ENCODE measurements at regions not wholly inside any gene's neighbourhood (a gene's known extent, or its start where the extent isn't known, plus 50 kb on each side); places are given as distances from the start of the nearest gene placed in this dataset.
A peak's percentile ranks its signal among the peaks of the same experiment; 100 is the strongest.

GRCh38 chr20:50386641-50386960, 123.6 kb upstream of the PTPN1 start:
- peaks cover 63% of the 10 kb centered on the region for H3K4me1 Mint-ChIP-seq (ENCODE audit: low read depth)
- peaks cover 12% of the 10 kb centered on the region for H3K27me3 Mint-ChIP-seq
- peak overlapping the region; percentile 33 for H3K4me3 Mint-ChIP-seq
- H3K9me3 Mint-ChIP-seq: no peaks in the 10 kb centered on the region
- H3K36me3 Mint-ChIP-seq (ENCODE audit: low read depth): no peaks in the 10 kb centered on the region
- H3K27ac Mint-ChIP-seq: peak overlapping the region; percentile 43

- Mint-ChIP-seq H3K27me3 (peaks cover 12% of the 10 kb centered on the region), H3K27ac (no peak overlapping the region), H3K36me3 (ENCODE audit: low read depth) (no peaks in the 10 kb centered on the region), H3K4me1 (ENCODE audit: low read depth) (peaks cover 63% of the 10 kb centered on the region), H3K9me3 (no peaks in the 10 kb centered on the region), H3K4me3 (no peak overlapping the region)
Measured at GRCh38 chr20:50387218-50387995, 122.8 kb upstream of the PTPN1 start.

- Mint-ChIP-seq H3K9me3 (no peaks in the 10 kb centered on the region), H3K27ac (no peak overlapping the region), H3K36me3 (ENCODE audit: low read depth) (no peaks in the 10 kb centered on the region), H3K4me3 (no peak overlapping the region), H3K27me3 (peaks cover 12% of the 10 kb centered on the region), H3K4me1 (ENCODE audit: low read depth) (peaks cover 59% of the 10 kb centered on the region)
Measured at GRCh38 chr20:50387996-50388332, 122.2 kb upstream of the PTPN1 start.

- H3K4me1 Mint-ChIP-seq (ENCODE audit: low read depth): peaks cover 51% of the 10 kb centered on the region
- no peak overlapping the region for H3K4me3 Mint-ChIP-seq
- H3K27me3 Mint-ChIP-seq: peaks cover 12% of the 10 kb centered on the region
- H3K36me3 Mint-ChIP-seq (ENCODE audit: low read depth): no peaks in the 10 kb centered on the region
- H3K9me3 Mint-ChIP-seq: no peaks in the 10 kb centered on the region
- no peak overlapping the region for H3K27ac Mint-ChIP-seq
Measured at GRCh38 chr20:50388733-50389437, 121.3 kb upstream of the PTPN1 start.

- Mint-ChIP-seq H3K27me3 (peaks cover 12% of the 10 kb centered on the region), H3K9me3 (no peaks in the 10 kb centered on the region), H3K4me1 (ENCODE audit: low read depth) (peaks cover 51% of the 10 kb centered on the region), H3K4me3 (no peak overlapping the region), H3K36me3 (ENCODE audit: low read depth) (no peaks in the 10 kb centered on the region), H3K27ac (no peak overlapping the region)
Measured at GRCh38 chr20:50389438-50389807, 120.8 kb upstream of the PTPN1 start.

GRCh38 chr20:50389808-50390684, 120.1 kb upstream of the PTPN1 start:
- H3K4me1 Mint-ChIP-seq (ENCODE audit: low read depth): peaks cover 49% of the 10 kb centered on the region
- H3K36me3 Mint-ChIP-seq (ENCODE audit: low read depth): no peaks in the 10 kb centered on the region
- no peaks in the 10 kb centered on the region for H3K9me3 Mint-ChIP-seq
- peaks cover 12% of the 10 kb centered on the region for H3K27me3 Mint-ChIP-seq
- peak overlapping the region; percentile 52 for H3K27ac Mint-ChIP-seq
- no peak overlapping the region for H3K4me3 Mint-ChIP-seq

- no peak overlapping the region for H3K27ac Mint-ChIP-seq
- H3K4me1 Mint-ChIP-seq (ENCODE audit: low read depth): peaks cover 41% of the 10 kb centered on the region
- no peaks in the 10 kb centered on the region for H3K36me3 Mint-ChIP-seq (ENCODE audit: low read depth)
- H3K4me3 Mint-ChIP-seq: no peak overlapping the region
- no peaks in the 10 kb centered on the region for H3K9me3 Mint-ChIP-seq
- peaks cover 12% of the 10 kb centered on the region for H3K27me3 Mint-ChIP-seq
Measured at GRCh38 chr20:50390685-50391443, 119.3 kb upstream of the PTPN1 start.

GRCh38 chr20:50391444-50392137, 118.6 kb upstream of the PTPN1 start:
- peaks cover 12% of the 10 kb centered on the region for H3K27me3 Mint-ChIP-seq
- no peak overlapping the region for H3K4me3 Mint-ChIP-seq
- peaks cover 34% of the 10 kb centered on the region for H3K4me1 Mint-ChIP-seq (ENCODE audit: low read depth)
- no peaks in the 10 kb centered on the region for H3K36me3 Mint-ChIP-seq (ENCODE audit: low read depth)
- no peak overlapping the region for H3K27ac Mint-ChIP-seq
- H3K9me3 Mint-ChIP-seq: no peaks in the 10 kb centered on the region

GRCh38 chr20:50392138-50392866, 117.9 kb upstream of the PTPN1 start:
- H3K27ac Mint-ChIP-seq: no peak overlapping the region
- H3K4me3 Mint-ChIP-seq: no peak overlapping the region
- H3K27me3 Mint-ChIP-seq: peaks cover 11% of the 10 kb centered on the region
- no peaks in the 10 kb centered on the region for H3K36me3 Mint-ChIP-seq (ENCODE audit: low read depth)
- H3K4me1 Mint-ChIP-seq (ENCODE audit: low read depth): peaks cover 29% of the 10 kb centered on the region
- no peaks in the 10 kb centered on the region for H3K9me3 Mint-ChIP-seq

GRCh38 chr20:50393242-50393641, 116.9 kb upstream of the PTPN1 start:
- no peaks in the 10 kb centered on the region for H3K9me3 Mint-ChIP-seq

GRCh38 chr20:50393990-50394561, 116.1 kb upstream of the PTPN1 start:
- Mint-ChIP-seq H3K9me3 (no peaks in the 10 kb centered on the region), H3K4me3 (no peak overlapping the region), H3K27me3 (no peaks in the 10 kb centered on the region), H3K4me1 (ENCODE audit: low read depth) (peaks cover 15% of the 10 kb centered on the region), H3K36me3 (ENCODE audit: low read depth) (no peaks in the 10 kb centered on the region), H3K27ac (no peak overlapping the region)

More at GRCh38 chr20:50393242-50393641, 116.9 kb upstream of the PTPN1 start:
- Mint-ChIP-seq H3K4me3 (no peak overlapping the region), H3K36me3 (ENCODE audit: low read depth) (no peaks in the 10 kb centered on the region), H3K27ac (no peak overlapping the region), H3K4me1 (ENCODE audit: low read depth) (peaks cover 22% of the 10 kb centered on the region), H3K27me3 (peaks cover 6% of the 10 kb centered on the region)

- no peaks in the 10 kb centered on the region for H3K9me3 Mint-ChIP-seq
- H3K4me3 Mint-ChIP-seq: no peak overlapping the region
- no peaks in the 10 kb centered on the region for H3K27me3 Mint-ChIP-seq
- H3K4me1 Mint-ChIP-seq (ENCODE audit: low read depth): peaks cover 15% of the 10 kb centered on the region
- H3K27ac Mint-ChIP-seq: peak overlapping the region; percentile 10
- H3K36me3 Mint-ChIP-seq (ENCODE audit: low read depth): no peaks in the 10 kb centered on the region
Measured at GRCh38 chr20:50394569-50394968, 115.6 kb upstream of the PTPN1 start.

- Mint-ChIP-seq H3K36me3 (ENCODE audit: low read depth) (no peaks in the 10 kb centered on the region), H3K27me3 (no peaks in the 10 kb centered on the region), H3K4me1 (ENCODE audit: low read depth) (peaks cover 15% of the 10 kb centered on the region), H3K4me3 (no peak overlapping the region), H3K9me3 (no peaks in the 10 kb centered on the region), H3K27ac (no peak overlapping the region)
Measured at GRCh38 chr20:50395251-50395729, 114.9 kb upstream of the PTPN1 start.

Measured in stimulated activated naive CD8-positive, alpha-beta T cell treated with anti-CD3 and anti-CD28 coated beads, Interleukin-15, Interleukin-2, amounts not matched to agents 100 ng/mL and 50 ng/mL, for 24 hours (primary cell).